ENCODE measurements at regions not wholly inside any gene's neighbourhood (a gene's known extent, or its start where the extent isn't known, plus 50 kb on each side); places are given as distances from the start of the nearest gene placed in this dataset.

GRCh38 chr20:48169650-48170225 lies 384.5 kb upstream of the SULF2 start:
- intact Hi-C loops (cut with micrococcal nuclease) = no loop called here
- Mint-ChIP-seq H3K27ac (ENCODE audit: low read depth, unreplicated experiment) (no peak overlapping the region), H3K9me3 (ENCODE audit: unreplicated experiment) (no peaks in the 10 kb centered on the region), H3K4me3 (ENCODE audit: unreplicated experiment) (no peak overlapping the region), H3K36me3 (ENCODE audit: insufficient read depth, unreplicated experiment) (no peaks in the 10 kb centered on the region), H3K4me1 (ENCODE audit: insufficient read depth, unreplicated experiment) (no peaks in the 10 kb centered on the region), H3K27me3 (ENCODE audit: insufficient read depth, unreplicated experiment) (peaks cover 95% of the 10 kb centered on the region)
- TF ChIP-seq CTCF (IDR thresholded peaks at IDR 0.05; ENCODE audit: unreplicated experiment) = no peak
- no peak for DNase-seq (ENCODE audit: unreplicated experiment)
- ChIA-PET CTCF (interaction anchor here (0.7 kb wide), 1 partner anchor 167 kb away, joined by 4 read pairs; no protein-coding TSS in a partner anchor), POLR2A (no interaction called here)
- BruUV-seq (replicated peaks) = no TSS peak

- H3K4me3 Mint-ChIP-seq (ENCODE audit: unreplicated experiment) = no peak overlapping the region
- POLR2A ChIA-PET = interaction anchor here (0.5 to 0.6 kb wide), 3 partner anchors 32 to 661 kb away, joined by 3 to 4 read pairs (median 3); no protein-coding TSS in a partner anchor
- BruUV-seq (replicated peaks) = no TSS peak
- peaks cover 74% of the 10 kb centered on the region for H3K27me3 Mint-ChIP-seq (ENCODE audit: insufficient read depth, unreplicated experiment)
- intact Hi-C loops (cut with micrococcal nuclease) = no loop called here
- H3K9me3 Mint-ChIP-seq (ENCODE audit: unreplicated experiment) = no peaks in the 10 kb centered on the region
- CTCF ChIA-PET = interaction anchor here (1.1 kb wide), 1 partner anchor 51 kb away, joined by 3 read pairs; no protein-coding TSS in a partner anchor
- no peak for TF ChIP-seq CTCF (IDR thresholded peaks at IDR 0.05; ENCODE audit: unreplicated experiment)
- H3K4me1 Mint-ChIP-seq (ENCODE audit: insufficient read depth, unreplicated experiment) = peaks cover 11% of the 10 kb centered on the region
- DNase-seq (ENCODE audit: unreplicated experiment) = no peak
- H3K27ac Mint-ChIP-seq (ENCODE audit: low read depth, unreplicated experiment) = no peak overlapping the region
- no peaks in the 10 kb centered on the region for H3K36me3 Mint-ChIP-seq (ENCODE audit: insufficient read depth, unreplicated experiment)
Observed at GRCh38 chr20:48166082-48166835, 381.0 kb upstream of the SULF2 start.

GRCh38 chr20:48165401-48165685 lies 380.1 kb upstream of the SULF2 start:
- POLR2A ChIA-PET = interaction anchor here (0.6 kb wide), 1 partner anchor 31 kb away, joined by 4 read pairs; no protein-coding TSS in a partner anchor
- TF ChIP-seq CTCF (IDR thresholded peaks at IDR 0.05; ENCODE audit: unreplicated experiment) = no peak
- H3K4me3 Mint-ChIP-seq (ENCODE audit: unreplicated experiment) = no peak overlapping the region
- DNase-seq (ENCODE audit: unreplicated experiment) = no peak
- peaks cover 73% of the 10 kb centered on the region for H3K27me3 Mint-ChIP-seq (ENCODE audit: insufficient read depth, unreplicated experiment)
- H3K4me1 Mint-ChIP-seq (ENCODE audit: insufficient read depth, unreplicated experiment) = peaks cover 11% of the 10 kb centered on the region
- H3K27ac Mint-ChIP-seq (ENCODE audit: low read depth, unreplicated experiment) = no peak overlapping the region
- no peaks in the 10 kb centered on the region for H3K9me3 Mint-ChIP-seq (ENCODE audit: unreplicated experiment)
- BruUV-seq (replicated peaks) = no TSS peak
- CTCF ChIA-PET = no interaction called here
- intact Hi-C loops (cut with micrococcal nuclease) = no loop called here
- H3K36me3 Mint-ChIP-seq (ENCODE audit: insufficient read depth, unreplicated experiment) = no peaks in the 10 kb centered on the region

GRCh38 chr20:48164566-48165400 lies 379.5 kb upstream of the SULF2 start:
- H3K4me3 Mint-ChIP-seq (ENCODE audit: unreplicated experiment) = no peak overlapping the region
- peaks cover 11% of the 10 kb centered on the region for H3K4me1 Mint-ChIP-seq (ENCODE audit: insufficient read depth, unreplicated experiment)
- peaks cover 72% of the 10 kb centered on the region for H3K27me3 Mint-ChIP-seq (ENCODE audit: insufficient read depth, unreplicated experiment)
- ChIA-PET CTCF (no interaction called here), POLR2A (no interaction called here)
- no peak for TF ChIP-seq CTCF (IDR thresholded peaks at IDR 0.05; ENCODE audit: unreplicated experiment)
- no TSS peak for BruUV-seq (replicated peaks)
- no peak overlapping the region for H3K27ac Mint-ChIP-seq (ENCODE audit: low read depth, unreplicated experiment)
- intact Hi-C loops (cut with micrococcal nuclease) = no loop called here
- H3K9me3 Mint-ChIP-seq (ENCODE audit: unreplicated experiment) = no peaks in the 10 kb centered on the region
- no peaks in the 10 kb centered on the region for H3K36me3 Mint-ChIP-seq (ENCODE audit: insufficient read depth, unreplicated experiment)
- DNase-seq (ENCODE audit: unreplicated experiment) = no peak

All from MCF 10A (cell line).